HL-60 (cell line): ENCODE measurements at regions not wholly inside any gene's neighbourhood (a gene's known extent, or its start where the extent isn't known, plus 50 kb on each side); places are given as distances from the start of the nearest gene placed in this dataset.

ENCODE experiments used
- DNase-seq, 2 experiments: peaks; one replicate each; pipeline ENCODE4 v3.0.0-alpha.2; 2010 to 2020; ENCODE audit warnings: low read depth in 1 of 2, low spot score in 1 of 2
- H3K27ac ChIP-seq: fragments of 250-450 bp; sonication (Bioruptor Pico); replicated peaks from 2 replicates; pipeline ENCODE4 v1.5.1; 2020; ENCODE audit warnings: mild to moderate bottlenecking, moderate library complexity
- H3K27me3 ChIP-seq: fragments of 250-450 bp; sonication (Bioruptor Pico); 2 replicates; pipeline ENCODE4 v1.5.1; 2021; ENCODE audit warnings: mild to moderate bottlenecking, moderate library complexity; ENCODE audit not compliant: insufficient read depth, poor library complexity, severe bottlenecking
- H3K4me3 ChIP-seq: replicated peaks from 2 replicates; pipeline ENCODE4 v1.5.1; 2011; ENCODE audit warnings: mild to moderate bottlenecking, control low read depth, low read length; ENCODE audit not compliant: insufficient read depth
- CTCF ChIP-seq: IDR thresholded peaks from one replicate; pipeline ENCODE4 v1.5.1; 2011; ENCODE audit warnings: low read length, control low read depth, inconsistent platforms; ENCODE audit not compliant: insufficient read depth
- GABPA ChIP-seq: IDR thresholded peaks from 2 replicates; pipeline ENCODE4 v1.6.1; 2012; ENCODE audit warnings: low read depth
- POLR2AphosphoS5 ChIP-seq: IDR thresholded peaks from 2 replicates; pipeline ENCODE4 v1.6.1; 2012; ENCODE audit warnings: low read depth
- REST ChIP-seq: IDR thresholded peaks from 2 replicates; pipeline ENCODE4 v1.6.1; 2012; ENCODE audit warnings: low read depth; ENCODE audit not compliant: insufficient replicate concordance
- SPI1 ChIP-seq: IDR thresholded peaks from 2 replicates; pipeline ENCODE4 v1.6.1; 2012; ENCODE audit warnings: low read depth, mild to moderate bottlenecking, borderline replicate concordance

- no peak for DNase-seq
- H3K27ac ChIP-seq: no peak overlapping the region
- no peak overlapping the region for H3K4me3 ChIP-seq
- no peaks in the 10 kb centered on the region for H3K27me3 ChIP-seq
- TF ChIP-seq POLR2AphosphoS5: no peak
- TF ChIP-seq SPI1: no peak
- no peak for TF ChIP-seq GABPA
- no peak for TF ChIP-seq CTCF
Measured at GRCh38 chrX:104330966-104331365, 76.2 kb upstream of the ESX1 start.

GRCh38 chrX:104329731-104330130 is 75.0 kb upstream of the ESX1 start:
- no peak overlapping the region for H3K27ac ChIP-seq
- H3K4me3 ChIP-seq: no peak overlapping the region
- TF ChIP-seq SPI1: no peak
- no peak for TF ChIP-seq POLR2AphosphoS5
- TF ChIP-seq GABPA: no peak
- TF ChIP-seq REST: no peak
- TF ChIP-seq CTCF: no peak
- no peak for DNase-seq
- no peaks in the 10 kb centered on the region for H3K27me3 ChIP-seq

- no peak for DNase-seq
- H3K27me3 ChIP-seq: no peaks in the 10 kb centered on the region
- no peak overlapping the region for H3K4me3 ChIP-seq
- TF ChIP-seq POLR2AphosphoS5: no peak
- no peak for TF ChIP-seq REST
- no peak for TF ChIP-seq SPI1
- no peak for TF ChIP-seq GABPA
- no peak for TF ChIP-seq CTCF
- H3K27ac ChIP-seq: no peak overlapping the region
Measured at GRCh38 chrX:104325213-104325585, 70.5 kb upstream of the ESX1 start.
